PFSK-1 (cell line): ENCODE measurements at regions not wholly inside any gene's neighbourhood (a gene's known extent, or its start where the extent isn't known, plus 50 kb on each side); places are given as distances from the start of the nearest gene placed in this dataset.

Source experiments
- POLR2AphosphoS5 ChIP-seq: IDR thresholded peaks from 2 replicates; pipeline ENCODE4 v1.6.1; 2012; ENCODE audit warnings: low read depth, mild to moderate bottlenecking, control low read depth, low read length, moderate library complexity
- SIN3A ChIP-seq: IDR thresholded peaks from 2 replicates; pipeline ENCODE4 v1.6.1; 2012; ENCODE audit warnings: mild to moderate bottlenecking, low read length, moderate library complexity, borderline replicate concordance; ENCODE audit not compliant: insufficient read depth
- TAF1 ChIP-seq: IDR thresholded peaks from 2 replicates; pipeline ENCODE4 v1.6.1; 2012; ENCODE audit warnings: low read length, control low read depth, borderline replicate concordance; ENCODE audit not compliant: insufficient read depth
- TF ChIP-seq, protein P1 (sequence below), 2 experiments: IDR thresholded peaks; 2 replicates each; pipeline versions ENCODE4 v1.6.1 to v1.8.0; 2011 to 2012; ENCODE audit warnings: low read depth in 2 of 2, low read length in 2 of 2, control low read depth in 1 of 2, inconsistent platforms in 1 of 2, mild to moderate bottlenecking in 1 of 2, moderate library complexity in 1 of 2; ENCODE audit not compliant: insufficient read depth in 1 of 2

DNA sequence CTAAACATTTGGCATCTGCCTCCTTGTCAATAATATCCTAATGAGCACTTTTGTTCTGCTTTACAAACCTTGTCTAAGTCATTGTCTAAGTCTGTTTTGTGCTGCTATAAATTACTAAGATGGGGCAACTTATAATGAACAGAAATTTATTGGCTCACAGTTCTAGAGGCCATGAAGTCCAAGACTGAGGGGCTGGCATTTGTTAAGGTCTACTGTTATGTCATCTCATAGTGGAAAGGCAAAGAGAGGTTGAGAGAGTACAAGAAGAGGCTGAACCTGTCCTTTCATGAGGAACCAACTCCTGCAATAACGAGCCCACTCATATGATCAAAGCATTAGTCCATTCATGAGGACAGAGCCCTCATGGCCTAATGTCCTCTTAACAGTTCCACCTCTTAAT lies 72.7 kb upstream of the KLF12 start:
- TF ChIP-seq POLR2AphosphoS5, result no peak
- no peak for TF ChIP-seq TAF1
- TF ChIP-seq SIN3A, result no peak
- TF ChIP-seq, protein P1, sequence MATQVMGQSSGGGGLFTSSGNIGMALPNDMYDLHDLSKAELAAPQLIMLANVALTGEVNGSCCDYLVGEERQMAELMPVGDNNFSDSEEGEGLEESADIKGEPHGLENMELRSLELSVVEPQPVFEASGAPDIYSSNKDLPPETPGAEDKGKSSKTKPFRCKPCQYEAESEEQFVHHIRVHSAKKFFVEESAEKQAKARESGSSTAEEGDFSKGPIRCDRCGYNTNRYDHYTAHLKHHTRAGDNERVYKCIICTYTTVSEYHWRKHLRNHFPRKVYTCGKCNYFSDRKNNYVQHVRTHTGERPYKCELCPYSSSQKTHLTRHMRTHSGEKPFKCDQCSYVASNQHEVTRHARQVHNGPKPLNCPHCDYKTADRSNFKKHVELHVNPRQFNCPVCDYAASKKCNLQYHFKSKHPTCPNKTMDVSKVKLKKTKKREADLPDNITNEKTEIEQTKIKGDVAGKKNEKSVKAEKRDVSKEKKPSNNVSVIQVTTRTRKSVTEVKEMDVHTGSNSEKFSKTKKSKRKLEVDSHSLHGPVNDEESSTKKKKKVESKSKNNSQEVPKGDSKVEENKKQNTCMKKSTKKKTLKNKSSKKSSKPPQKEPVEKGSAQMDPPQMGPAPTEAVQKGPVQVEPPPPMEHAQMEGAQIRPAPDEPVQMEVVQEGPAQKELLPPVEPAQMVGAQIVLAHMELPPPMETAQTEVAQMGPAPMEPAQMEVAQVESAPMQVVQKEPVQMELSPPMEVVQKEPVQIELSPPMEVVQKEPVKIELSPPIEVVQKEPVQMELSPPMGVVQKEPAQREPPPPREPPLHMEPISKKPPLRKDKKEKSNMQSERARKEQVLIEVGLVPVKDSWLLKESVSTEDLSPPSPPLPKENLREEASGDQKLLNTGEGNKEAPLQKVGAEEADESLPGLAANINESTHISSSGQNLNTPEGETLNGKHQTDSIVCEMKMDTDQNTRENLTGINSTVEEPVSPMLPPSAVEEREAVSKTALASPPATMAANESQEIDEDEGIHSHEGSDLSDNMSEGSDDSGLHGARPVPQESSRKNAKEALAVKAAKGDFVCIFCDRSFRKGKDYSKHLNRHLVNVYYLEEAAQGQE (IDR thresholded peaks at IDR 0.05; ENCODE audit: insufficient read depth in 1 of 2, low read depth in 2 of 2, low read length in 2 of 2), result no peak
